Hepatocyte (in vitro differentiated cells): ENCODE measurements at regions not wholly inside any gene's neighbourhood (a gene's known extent, or its start where the extent isn't known, plus 50 kb on each side); places are given as distances from the start of the nearest gene placed in this dataset.

Experiments
- EZH2 ChIP-seq: fragments of 200-600 bp; sonication (generic); IDR thresholded peaks from 2 replicates; pipeline ENCODE4 v1.6.1; 2016; ENCODE audit warnings: antibody characterized with exemption, mild to moderate bottlenecking, borderline replicate concordance
- TF ChIP-seq, protein P1 (sequence below): fragments of 200-600 bp; sonication (generic); IDR thresholded peaks from 2 replicates; pipeline ENCODE4 v1.5.1; 2016; ENCODE audit warnings: antibody characterized with exemption, mild to moderate bottlenecking; ENCODE audit not compliant: poor library complexity

DNA sequence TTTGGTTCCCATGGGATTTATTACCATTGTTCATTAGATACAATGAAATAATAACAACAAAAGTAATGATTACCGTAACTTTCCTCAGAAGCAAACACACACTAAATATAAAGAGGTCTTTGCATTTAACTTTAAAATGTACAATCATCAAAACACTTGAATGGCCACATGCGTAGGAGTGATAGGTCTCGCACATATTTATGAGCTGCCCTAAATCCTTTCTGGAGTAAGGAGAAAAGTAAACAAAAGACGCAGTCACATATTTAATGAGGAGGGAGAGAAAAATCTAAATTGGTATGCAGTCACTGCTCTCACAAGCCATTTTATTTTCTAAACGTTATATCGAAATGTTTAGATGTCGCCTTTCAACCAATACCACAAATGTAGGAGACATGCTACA lies 129.4 kb upstream of the TCF21 start:
- TF ChIP-seq, protein P1, sequence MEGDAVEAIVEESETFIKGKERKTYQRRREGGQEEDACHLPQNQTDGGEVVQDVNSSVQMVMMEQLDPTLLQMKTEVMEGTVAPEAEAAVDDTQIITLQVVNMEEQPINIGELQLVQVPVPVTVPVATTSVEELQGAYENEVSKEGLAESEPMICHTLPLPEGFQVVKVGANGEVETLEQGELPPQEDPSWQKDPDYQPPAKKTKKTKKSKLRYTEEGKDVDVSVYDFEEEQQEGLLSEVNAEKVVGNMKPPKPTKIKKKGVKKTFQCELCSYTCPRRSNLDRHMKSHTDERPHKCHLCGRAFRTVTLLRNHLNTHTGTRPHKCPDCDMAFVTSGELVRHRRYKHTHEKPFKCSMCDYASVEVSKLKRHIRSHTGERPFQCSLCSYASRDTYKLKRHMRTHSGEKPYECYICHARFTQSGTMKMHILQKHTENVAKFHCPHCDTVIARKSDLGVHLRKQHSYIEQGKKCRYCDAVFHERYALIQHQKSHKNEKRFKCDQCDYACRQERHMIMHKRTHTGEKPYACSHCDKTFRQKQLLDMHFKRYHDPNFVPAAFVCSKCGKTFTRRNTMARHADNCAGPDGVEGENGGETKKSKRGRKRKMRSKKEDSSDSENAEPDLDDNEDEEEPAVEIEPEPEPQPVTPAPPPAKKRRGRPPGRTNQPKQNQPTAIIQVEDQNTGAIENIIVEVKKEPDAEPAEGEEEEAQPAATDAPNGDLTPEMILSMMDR, result no peak
- no peak for TF ChIP-seq EZH2
